Sigmoid colon (tissue), 6 donors: ENCODE measurements at regions not wholly inside any gene's neighbourhood (a gene's known extent, or its start where the extent isn't known, plus 50 kb on each side); places are given as distances from the start of the nearest gene placed in this dataset.
"Not testable (repeated sequence)": the region's sequence is repeated elsewhere in the genome, so short reads cannot be mapped to it uniquely, and the experiment has no call there.

Source experiments
- DNase-seq: peaks from one replicate; pipeline ENCODE4 v3.0.0-alpha.2; 2019
- H3K27ac ChIP-seq, 4 donors: fragments of 200-600 bp; sonication (generic); one replicate each; pipeline ENCODE4 v1.5.1; 2016 to 2019; ENCODE audit warnings: mild to moderate bottlenecking in 1 of 4
- H3K27me3 ChIP-seq, 3 donors: fragments of 200-600 bp; sonication (generic); one replicate each; pipeline ENCODE4 v1.5.1; 2019; ENCODE audit warnings: mild to moderate bottlenecking in 1 of 3
- H3K36me3 ChIP-seq, 4 donors: fragments of 200-600 bp; sonication (generic); one replicate each; pipeline ENCODE4 v1.5.1; 2016 to 2019
- H3K4me1 ChIP-seq, 4 donors: fragments of 200-600 bp; sonication (generic); one replicate each; pipeline ENCODE4 v1.5.1; 2017 to 2019
- H3K4me3 ChIP-seq, 4 donors: fragments of 200-600 bp; sonication (generic); one replicate each; pipeline ENCODE4 v1.5.1; 2017 to 2019; ENCODE audit warnings: mild to moderate bottlenecking in 2 of 4, moderate library complexity in 1 of 4
- H3K9me3 ChIP-seq, 4 donors: fragments of 200-600 bp in 3 of 4; sonication (generic) in 3 of 4; one replicate each; pipeline versions ENCODE4 v1.5.1 to v1.6.1; 2013 to 2019
- EP300 ChIP-seq, 4 donors: sonication (generic); formaldehyde crosslinking; IDR thresholded peaks; one replicate each; pipeline ENCODE4 v1.6.1; 2017; ENCODE audit warnings: antibody characterized with exemption in 4 of 4
- POLR2A ChIP-seq, 2 donors: fragments of 450-650 bp; IDR thresholded peaks; one replicate each; pipeline ENCODE4 v1.6.1; 2016; ENCODE audit warnings: antibody characterized with exemption in 2 of 2, mild to moderate bottlenecking in 2 of 2, moderate library complexity in 2 of 2
- POLR2AphosphoS5 ChIP-seq, 4 donors: sonication (generic); formaldehyde crosslinking; IDR thresholded peaks; one replicate each; pipeline ENCODE4 v1.6.1; 2017; ENCODE audit warnings: antibody characterized with exemption in 4 of 4
- WGBS, 2 donors: extraction: QIAGEN DNeasy Blood & Tissue Kit; methylation state at CpG; one replicate each; pipeline ENCODE4 v1.1.7; 2013; 5-methylcytosine and 5-hydroxymethylcytosine counted together
- intact Hi-C: fragments of 100-400 bp; cut with DNase I; formaldehyde crosslinking; loops from one replicate; pipeline ENCODE4 v1.15.1; 2023
- TF ChIP-seq, protein P1 (sequence below), 4 experiments: fragments of 450-650 bp in 3 of 4; fragments of 200-600 bp in 1 of 4; IDR thresholded peaks; one replicate each; pipeline ENCODE4 v1.5.1; 2016 to 2019; ENCODE audit warnings: antibody characterized with exemption in 4 of 4, mild to moderate bottlenecking in 3 of 4, moderate library complexity in 2 of 4
- donor health status: healthy with polysubstance abuse.
- donor health status: healthy.

GRCh38 chr12:82300611-82301010 lies 57.6 kb downstream of the CCDC59 start:
- no peak for DNase-seq
- Histone ChIP-seq H3K4me3 (no peak overlapping the region), H3K27me3 (no peaks in the 10 kb centered on the region), H3K9me3 (no peaks in the 10 kb centered on the region), H3K27ac (no peak overlapping the region), H3K4me1 (no peaks in the 10 kb centered on the region), H3K36me3 (no peaks in the 10 kb centered on the region)
- WGBS, 2 donors: 47 to 48% methylated on average over 3 of the region's 3 CpGs
- intact Hi-C loops: no loop called here
- TF ChIP-seq POLR2AphosphoS5 (IDR thresholded peaks at IDR 0.05) (no peak), EP300 (IDR thresholded peaks at IDR 0.05) (no peak), POLR2A (IDR thresholded peaks at IDR 0.05) (no peak)
- TF ChIP-seq, protein P1, sequence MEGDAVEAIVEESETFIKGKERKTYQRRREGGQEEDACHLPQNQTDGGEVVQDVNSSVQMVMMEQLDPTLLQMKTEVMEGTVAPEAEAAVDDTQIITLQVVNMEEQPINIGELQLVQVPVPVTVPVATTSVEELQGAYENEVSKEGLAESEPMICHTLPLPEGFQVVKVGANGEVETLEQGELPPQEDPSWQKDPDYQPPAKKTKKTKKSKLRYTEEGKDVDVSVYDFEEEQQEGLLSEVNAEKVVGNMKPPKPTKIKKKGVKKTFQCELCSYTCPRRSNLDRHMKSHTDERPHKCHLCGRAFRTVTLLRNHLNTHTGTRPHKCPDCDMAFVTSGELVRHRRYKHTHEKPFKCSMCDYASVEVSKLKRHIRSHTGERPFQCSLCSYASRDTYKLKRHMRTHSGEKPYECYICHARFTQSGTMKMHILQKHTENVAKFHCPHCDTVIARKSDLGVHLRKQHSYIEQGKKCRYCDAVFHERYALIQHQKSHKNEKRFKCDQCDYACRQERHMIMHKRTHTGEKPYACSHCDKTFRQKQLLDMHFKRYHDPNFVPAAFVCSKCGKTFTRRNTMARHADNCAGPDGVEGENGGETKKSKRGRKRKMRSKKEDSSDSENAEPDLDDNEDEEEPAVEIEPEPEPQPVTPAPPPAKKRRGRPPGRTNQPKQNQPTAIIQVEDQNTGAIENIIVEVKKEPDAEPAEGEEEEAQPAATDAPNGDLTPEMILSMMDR (IDR thresholded peaks at IDR 0.05): no peak

DNA sequence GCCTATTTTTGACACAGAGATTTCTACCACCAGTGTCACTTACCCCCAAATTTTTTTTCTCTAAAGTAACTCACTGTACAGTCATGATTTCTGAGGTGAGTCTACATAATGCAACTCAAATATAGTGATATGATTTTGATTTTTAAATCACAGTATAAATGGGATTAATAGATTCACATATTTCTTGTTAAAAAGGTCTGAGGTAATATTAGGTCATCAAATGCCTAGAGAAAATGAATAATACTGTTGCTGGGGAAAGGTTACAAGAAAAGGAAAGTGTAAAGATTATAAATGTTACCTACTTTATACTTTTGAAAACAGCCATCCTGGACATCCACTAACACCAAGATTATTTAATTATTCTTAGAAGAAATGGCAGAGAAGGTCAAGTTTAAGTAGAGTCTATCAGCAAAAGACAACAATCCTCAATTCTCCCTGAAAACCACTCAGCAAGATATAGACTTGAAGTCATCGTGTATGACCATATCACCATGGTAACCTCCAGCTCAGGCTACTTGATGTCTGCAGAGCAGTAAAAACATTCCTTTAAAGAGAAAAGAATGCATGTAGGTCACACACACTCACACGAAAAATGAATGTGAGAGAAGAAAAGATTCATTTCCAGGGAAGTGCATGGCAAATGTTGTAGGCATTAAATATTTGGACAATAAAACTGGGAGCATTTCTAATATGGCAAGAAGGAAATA lies 58.7 kb downstream of the CCDC59 start:
- Histone ChIP-seq H3K36me3 (no peaks in the 10 kb centered on the region), H3K27ac (no peak overlapping the region), H3K4me3 (no peak overlapping the region), H3K27me3 (no peaks in the 10 kb centered on the region), H3K9me3 (no peaks in the 10 kb centered on the region), H3K4me1 (no peaks in the 10 kb centered on the region)
- WGBS, 2 donors: 12 to 23% methylated on average over 2 of the region's 2 CpGs
- TF ChIP-seq POLR2A (IDR thresholded peaks at IDR 0.05) (no peak), POLR2AphosphoS5 (IDR thresholded peaks at IDR 0.05) (no peak), EP300 (IDR thresholded peaks at IDR 0.05) (no peak)
- TF ChIP-seq, protein P1 (IDR thresholded peaks at IDR 0.05): no peak
- intact Hi-C loops: no loop called here
- DNase-seq: no peak

DNA sequence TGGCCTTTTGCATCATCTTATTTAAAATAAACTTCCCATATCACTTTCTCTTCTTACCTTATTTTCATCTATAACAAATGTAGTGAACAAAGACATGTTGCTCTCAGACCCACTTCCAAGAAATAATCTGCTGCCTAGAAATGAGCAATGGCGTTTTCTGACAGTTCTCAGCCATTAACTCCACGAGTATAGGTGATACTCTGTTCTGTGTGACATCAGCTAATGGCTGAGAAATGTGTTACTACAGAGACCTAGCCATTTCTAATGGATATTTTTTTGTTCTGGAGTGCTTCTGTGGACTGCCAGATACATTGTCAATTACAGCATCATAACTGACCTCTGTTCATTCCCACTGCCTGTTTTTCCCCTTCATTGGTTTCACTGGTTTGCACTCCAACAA lies 67.8 kb downstream of the CCDC59 start:
- no peak for TF ChIP-seq POLR2A (IDR thresholded peaks at IDR 0.05)
- Histone ChIP-seq H3K4me3 (no peak overlapping the region), H3K9me3 (no peaks in the 10 kb centered on the region), H3K36me3 (no peaks in the 10 kb centered on the region), H3K27ac (no peak overlapping the region), H3K4me1 (no peaks in the 10 kb centered on the region), H3K27me3 (no peaks in the 10 kb centered on the region)
- DNase-seq: no peak
- WGBS, 2 donors: 28 to 55% methylated on average over 2 of the region's 2 CpGs
- intact Hi-C loops: no loop called here

- H3K27ac ChIP-seq, H3K4me3 ChIP-seq, H3K36me3 ChIP-seq, H3K9me3 ChIP-seq, H3K27me3 ChIP-seq, intact Hi-C loops, H3K4me1 ChIP-seq, DNase-seq: not testable (repeated sequence)
- 0 to 7% methylated on average over 1 of the region's 1 CpG for WGBS, 2 donors
Measured at GRCh38 chr12:82281335-82281734, 76.9 kb downstream of the CCDC59 start.

DNA sequence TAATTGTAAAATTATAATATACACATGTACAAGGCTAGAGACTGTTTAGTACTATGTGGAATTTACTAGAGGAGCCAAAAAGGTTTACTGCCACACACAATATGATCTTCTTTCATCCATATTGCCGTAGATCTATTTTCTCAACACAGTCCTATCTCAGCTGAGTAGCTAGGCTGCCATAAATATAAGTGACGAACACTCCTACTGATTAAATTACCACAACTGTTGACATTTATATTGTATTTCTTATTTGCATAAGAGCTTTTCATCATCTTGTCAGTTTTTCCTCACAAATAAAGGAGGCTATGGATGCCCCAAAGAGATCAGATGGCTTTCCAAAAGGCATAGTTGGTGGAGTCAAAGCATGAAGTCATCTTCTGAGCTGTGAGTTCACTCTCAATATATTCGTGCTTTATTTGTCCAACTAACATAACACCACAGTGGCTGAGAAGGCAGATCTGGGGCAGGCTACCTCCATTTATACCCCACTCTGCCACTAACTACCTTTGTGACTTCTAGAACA lies 78.6 kb downstream of the CCDC59 start:
- Histone ChIP-seq H3K27me3 (no peaks in the 10 kb centered on the region), H3K27ac (no peak overlapping the region), H3K4me3 (no peak overlapping the region), H3K36me3 (no peaks in the 10 kb centered on the region), H3K9me3 (peaks cover 0 to 5% (median 0%) of the 10 kb centered on the region in 4 donors), H3K4me1 (no peaks in the 10 kb centered on the region)
- WGBS, 2 donors: 37 to 70% methylated on average over 3 of the region's 3 CpGs
- no peak for TF ChIP-seq POLR2AphosphoS5 (IDR thresholded peaks at IDR 0.05)
- TF ChIP-seq, protein P1 (IDR thresholded peaks at IDR 0.05): no peak
- TF ChIP-seq EP300 (IDR thresholded peaks at IDR 0.05): no peak
- no peak for TF ChIP-seq POLR2A (IDR thresholded peaks at IDR 0.05)
- DNase-seq: no peak
- intact Hi-C loops: no loop called here

DNA sequence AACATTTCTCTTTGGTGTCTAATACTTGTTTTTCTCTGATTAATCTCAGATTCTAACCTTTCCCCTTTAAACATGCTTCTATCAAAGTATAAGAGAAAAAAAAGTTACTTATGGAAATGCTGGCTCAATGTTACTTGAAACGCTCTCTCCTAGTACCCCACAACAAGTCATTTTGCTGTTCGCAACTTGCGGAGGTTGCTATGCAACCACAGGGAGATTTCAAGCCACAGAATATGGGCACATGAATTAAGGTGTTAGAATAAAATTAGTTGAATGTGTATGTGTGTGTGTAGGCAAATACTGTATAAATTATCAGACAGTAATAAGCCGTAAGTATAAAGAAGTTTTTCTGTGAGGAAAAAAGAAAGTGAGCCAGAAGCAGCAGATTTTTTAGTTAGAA lies 80.6 kb downstream of the CCDC59 start:
- no peak overlapping the region for H3K27ac ChIP-seq
- WGBS, 2 donors: 79 to 84% methylated on average over 4 of the region's 4 CpGs
- no peaks in the 10 kb centered on the region for H3K36me3 ChIP-seq
- no peaks in the 10 kb centered on the region for H3K4me1 ChIP-seq
- H3K27me3 ChIP-seq: no peaks in the 10 kb centered on the region
- no peak overlapping the region for H3K4me3 ChIP-seq
- no peak for DNase-seq
- TF ChIP-seq POLR2A (IDR thresholded peaks at IDR 0.05): no peak
- no peak for TF ChIP-seq POLR2AphosphoS5 (IDR thresholded peaks at IDR 0.05)
- TF ChIP-seq EP300 (IDR thresholded peaks at IDR 0.05): no peak
- TF ChIP-seq, protein P1 (IDR thresholded peaks at IDR 0.05): no peak
- peaks cover 0 to 5% (median 0%) of the 10 kb centered on the region in 4 donors for H3K9me3 ChIP-seq
- intact Hi-C loops: no loop called here
